ENCODE measurements at regions not wholly inside any gene's neighbourhood (a gene's known extent, or its start where the extent isn't known, plus 50 kb on each side); places are given as distances from the start of the nearest gene placed in this dataset.

DNA sequence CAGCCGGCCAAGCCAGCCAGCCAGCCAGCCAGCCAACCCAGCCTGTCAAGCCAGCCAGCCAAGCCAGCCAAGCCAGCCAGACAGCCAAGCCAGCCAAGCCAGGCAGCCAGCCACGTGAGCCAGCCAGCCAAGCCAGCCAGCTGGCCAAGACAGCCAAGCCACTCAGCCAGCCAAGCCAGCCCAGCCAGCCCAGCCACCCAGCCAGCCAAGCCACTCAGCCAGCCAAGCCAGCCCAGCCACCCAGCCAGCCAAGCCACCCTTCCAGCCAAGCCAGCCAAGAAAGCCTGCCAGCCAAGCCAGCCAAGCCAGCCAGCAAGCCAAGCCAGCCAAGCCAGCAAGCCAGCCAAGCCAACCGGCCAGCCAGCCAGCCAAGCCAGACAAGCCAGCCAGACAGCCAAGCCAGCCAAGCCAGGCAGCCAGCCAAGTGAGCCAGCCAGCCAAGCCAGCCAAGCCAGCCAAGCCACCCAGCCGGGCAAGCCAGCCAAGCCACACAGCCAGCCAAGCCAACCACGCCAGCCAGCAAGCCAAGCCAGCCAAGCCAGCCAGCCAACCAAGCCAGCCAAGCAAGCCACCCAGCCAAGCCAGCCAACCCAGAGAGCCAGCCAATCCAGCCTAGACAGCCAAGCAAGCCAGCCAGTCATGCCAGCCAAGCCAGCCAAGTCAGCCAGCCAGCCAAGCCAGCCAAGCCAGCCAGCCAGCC lies 199.5 kb downstream of the GOLGA6L6 start (continued):
- TF ChIP-seq MYBL2 (CRISPR knock-in tag; IDR thresholded peaks at IDR 0.05) (no peak), ZNF263 (CRISPR knock-in tag; IDR thresholded peaks at IDR 0.05; ENCODE audit: low read depth) (no peak), NR1H2 (CRISPR knock-in tag; IDR thresholded peaks at IDR 0.05) (peak; percentile 84; the same call in 1 of the 2 replicates), GRHL2 (CRISPR knock-in tag; IDR thresholded peaks at IDR 0.05; ENCODE audit: insufficient replicate concordance, severe bottlenecking) (no peak), E2F4 (CRISPR knock-in tag; IDR thresholded peaks at IDR 0.05; ENCODE audit: borderline replicate concordance, low read depth) (peak; percentile 67; the same call in 1 of the 2 replicates), SP1 (CRISPR knock-in tag; conservative IDR thresholded peaks at IDR 0.05) (no peak), JUN (CRISPR knock-in tag; IDR thresholded peaks at IDR 0.05) (peak; percentile 74), PRRX2 (CRISPR knock-in tag; IDR thresholded peaks at IDR 0.05) (no peak), EMX1 (CRISPR knock-in tag; IDR thresholded peaks at IDR 0.05) (no peak), RORB (CRISPR knock-in tag; IDR thresholded peaks at IDR 0.05) (no peak), ZNF671 (CRISPR knock-in tag; IDR thresholded peaks at IDR 0.05) (no peak), NFYB (CRISPR knock-in tag; conservative IDR thresholded peaks at IDR 0.05; ENCODE audit: low read depth) (no peak), ZNF425 (CRISPR knock-in tag; conservative IDR thresholded peaks at IDR 0.05) (no peak), ATF6 (CRISPR knock-in tag; IDR thresholded peaks at IDR 0.05) (peak; percentile 82), ZNF121 (CRISPR knock-in tag; IDR thresholded peaks at IDR 0.05) (no peak), AR (CRISPR knock-in tag; IDR thresholded peaks at IDR 0.05) (no peak), ZMAT4 (CRISPR knock-in tag; IDR thresholded peaks at IDR 0.05) (no peak), ATF1 (CRISPR knock-in tag; IDR thresholded peaks at IDR 0.05) (0 out of 2 replicates have a peak, but pooled peaks have one; percentile 41), GABPB1 (CRISPR knock-in tag; IDR thresholded peaks at IDR 0.05) (no peak), RELA (CRISPR knock-in tag; IDR thresholded peaks at IDR 0.05; ENCODE audit: borderline replicate concordance) (no peak)
- TF ChIP-seq, protein P1, sequence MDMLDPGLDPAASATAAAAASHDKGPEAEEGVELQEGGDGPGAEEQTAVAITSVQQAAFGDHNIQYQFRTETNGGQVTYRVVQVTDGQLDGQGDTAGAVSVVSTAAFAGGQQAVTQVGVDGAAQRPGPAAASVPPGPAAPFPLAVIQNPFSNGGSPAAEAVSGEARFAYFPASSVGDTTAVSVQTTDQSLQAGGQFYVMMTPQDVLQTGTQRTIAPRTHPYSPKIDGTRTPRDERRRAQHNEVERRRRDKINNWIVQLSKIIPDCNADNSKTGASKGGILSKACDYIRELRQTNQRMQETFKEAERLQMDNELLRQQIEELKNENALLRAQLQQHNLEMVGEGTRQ (CRISPR knock-in tag; IDR thresholded peaks at IDR 0.05): no peak
- TF ChIP-seq, protein P2, sequence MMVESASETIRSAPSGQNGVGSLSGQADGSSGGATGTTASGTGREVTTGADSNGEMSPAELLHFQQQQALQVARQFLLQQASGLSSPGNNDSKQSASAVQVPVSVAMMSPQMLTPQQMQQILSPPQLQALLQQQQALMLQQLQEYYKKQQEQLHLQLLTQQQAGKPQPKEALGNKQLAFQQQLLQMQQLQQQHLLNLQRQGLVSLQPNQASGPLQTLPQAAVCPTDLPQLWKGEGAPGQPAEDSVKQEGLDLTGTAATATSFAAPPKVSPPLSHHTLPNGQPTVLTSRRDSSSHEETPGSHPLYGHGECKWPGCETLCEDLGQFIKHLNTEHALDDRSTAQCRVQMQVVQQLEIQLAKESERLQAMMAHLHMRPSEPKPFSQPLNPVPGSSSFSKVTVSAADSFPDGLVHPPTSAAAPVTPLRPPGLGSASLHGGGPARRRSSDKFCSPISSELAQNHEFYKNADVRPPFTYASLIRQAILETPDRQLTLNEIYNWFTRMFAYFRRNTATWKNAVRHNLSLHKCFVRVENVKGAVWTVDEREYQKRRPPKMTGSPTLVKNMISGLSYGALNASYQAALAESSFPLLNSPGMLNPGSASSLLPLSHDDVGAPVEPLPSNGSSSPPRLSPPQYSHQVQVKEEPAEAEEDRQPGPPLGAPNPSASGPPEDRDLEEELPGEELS (CRISPR knock-in tag; IDR thresholded peaks at IDR 0.05): peak; percentile 80; the same call in 1 of the 2 replicates
- TF ChIP-seq, protein P3, sequence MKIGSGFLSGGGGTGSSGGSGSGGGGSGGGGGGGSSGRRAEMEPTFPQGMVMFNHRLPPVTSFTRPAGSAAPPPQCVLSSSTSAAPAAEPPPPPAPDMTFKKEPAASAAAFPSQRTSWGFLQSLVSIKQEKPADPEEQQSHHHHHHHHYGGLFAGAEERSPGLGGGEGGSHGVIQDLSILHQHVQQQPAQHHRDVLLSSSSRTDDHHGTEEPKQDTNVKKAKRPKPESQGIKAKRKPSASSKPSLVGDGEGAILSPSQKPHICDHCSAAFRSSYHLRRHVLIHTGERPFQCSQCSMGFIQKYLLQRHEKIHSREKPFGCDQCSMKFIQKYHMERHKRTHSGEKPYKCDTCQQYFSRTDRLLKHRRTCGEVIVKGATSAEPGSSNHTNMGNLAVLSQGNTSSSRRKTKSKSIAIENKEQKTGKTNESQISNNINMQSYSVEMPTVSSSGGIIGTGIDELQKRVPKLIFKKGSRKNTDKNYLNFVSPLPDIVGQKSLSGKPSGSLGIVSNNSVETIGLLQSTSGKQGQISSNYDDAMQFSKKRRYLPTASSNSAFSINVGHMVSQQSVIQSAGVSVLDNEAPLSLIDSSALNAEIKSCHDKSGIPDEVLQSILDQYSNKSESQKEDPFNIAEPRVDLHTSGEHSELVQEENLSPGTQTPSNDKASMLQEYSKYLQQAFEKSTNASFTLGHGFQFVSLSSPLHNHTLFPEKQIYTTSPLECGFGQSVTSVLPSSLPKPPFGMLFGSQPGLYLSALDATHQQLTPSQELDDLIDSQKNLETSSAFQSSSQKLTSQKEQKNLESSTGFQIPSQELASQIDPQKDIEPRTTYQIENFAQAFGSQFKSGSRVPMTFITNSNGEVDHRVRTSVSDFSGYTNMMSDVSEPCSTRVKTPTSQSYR (CRISPR knock-in tag; IDR thresholded peaks at IDR 0.05): no peak
- TF ChIP-seq, protein P4, sequence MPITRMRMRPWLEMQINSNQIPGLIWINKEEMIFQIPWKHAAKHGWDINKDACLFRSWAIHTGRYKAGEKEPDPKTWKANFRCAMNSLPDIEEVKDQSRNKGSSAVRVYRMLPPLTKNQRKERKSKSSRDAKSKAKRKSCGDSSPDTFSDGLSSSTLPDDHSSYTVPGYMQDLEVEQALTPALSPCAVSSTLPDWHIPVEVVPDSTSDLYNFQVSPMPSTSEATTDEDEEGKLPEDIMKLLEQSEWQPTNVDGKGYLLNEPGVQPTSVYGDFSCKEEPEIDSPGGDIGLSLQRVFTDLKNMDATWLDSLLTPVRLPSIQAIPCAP (CRISPR knock-in tag; IDR thresholded peaks at IDR 0.05): no peak
